IMR-90 (cell line): ENCODE measurements at regions not wholly inside any gene's neighbourhood (a gene's known extent, or its start where the extent isn't known, plus 50 kb on each side); places are given as distances from the start of the nearest gene placed in this dataset.

Source experiments
- BHLHE40 ChIP-seq: fragments of 150-350 bp; IDR thresholded peaks from 2 replicates; pipeline ENCODE4 v1.6.1; 2016; ENCODE audit warnings: mild to moderate bottlenecking, low read depth, low read length
- CEBPB ChIP-seq: IDR thresholded peaks from 2 replicates; pipeline ENCODE4 v1.6.1; 2012; ENCODE audit warnings: low read depth, low read length, improper control_type of control experiment
- ELK1 ChIP-seq: fragments of 150-350 bp; IDR thresholded peaks from 2 replicates; pipeline ENCODE4 v1.6.1; 2016; ENCODE audit warnings: low read depth, mild to moderate bottlenecking, low read length, moderate library complexity, borderline replicate concordance
- FOS ChIP-seq: fragments of 150-350 bp; IDR thresholded peaks from 2 replicates; pipeline ENCODE4 v1.6.1; 2016; ENCODE audit warnings: low read depth, low read length
- MAFK ChIP-seq: IDR thresholded peaks from 2 replicates; pipeline ENCODE4 v1.6.1; 2012; ENCODE audit warnings: low read depth, low read length, improper control_type of control experiment
- MAZ ChIP-seq: IDR thresholded peaks from 2 replicates; pipeline ENCODE4 v1.6.1; 2012; ENCODE audit warnings: low read depth, mild to moderate bottlenecking, low read length, improper control_type of control experiment, moderate library complexity, borderline replicate concordance
- MXI1 ChIP-seq: IDR thresholded peaks from 2 replicates; pipeline ENCODE4 v1.6.1; 2012; ENCODE audit warnings: low read depth, mild to moderate bottlenecking, low read length, moderate library complexity, borderline replicate concordance
- NFE2L2 ChIP-seq: fragments of 150-350 bp; IDR thresholded peaks from 2 replicates; pipeline ENCODE4 v1.6.1; 2016; ENCODE audit warnings: low read depth, mild to moderate bottlenecking, low read length
- POLR2A ChIP-seq: IDR thresholded peaks from 2 replicates; pipeline ENCODE4 v1.6.1; 2012; ENCODE audit warnings: mild to moderate bottlenecking, low read depth, low read length
- RCOR1 ChIP-seq: IDR thresholded peaks from 2 replicates; pipeline ENCODE4 v1.6.1; 2012; ENCODE audit warnings: mild to moderate bottlenecking, low read length, improper control_type of control experiment; ENCODE audit not compliant: insufficient replicate concordance
- SMC3 ChIP-seq: fragments of 150-350 bp; IDR thresholded peaks from 2 replicates; pipeline ENCODE4 v1.6.1; 2016; ENCODE audit warnings: low read depth, mild to moderate bottlenecking, antibody characterized with exemption, low read length, moderate library complexity
- TF ChIP-seq, protein P1 (sequence below): conservative IDR thresholded peaks from 2 replicates; pipeline ENCODE4 v1.5.1; 2012; ENCODE audit warnings: mild to moderate bottlenecking, low read depth, low read length, improper control_type of control experiment

DNA sequence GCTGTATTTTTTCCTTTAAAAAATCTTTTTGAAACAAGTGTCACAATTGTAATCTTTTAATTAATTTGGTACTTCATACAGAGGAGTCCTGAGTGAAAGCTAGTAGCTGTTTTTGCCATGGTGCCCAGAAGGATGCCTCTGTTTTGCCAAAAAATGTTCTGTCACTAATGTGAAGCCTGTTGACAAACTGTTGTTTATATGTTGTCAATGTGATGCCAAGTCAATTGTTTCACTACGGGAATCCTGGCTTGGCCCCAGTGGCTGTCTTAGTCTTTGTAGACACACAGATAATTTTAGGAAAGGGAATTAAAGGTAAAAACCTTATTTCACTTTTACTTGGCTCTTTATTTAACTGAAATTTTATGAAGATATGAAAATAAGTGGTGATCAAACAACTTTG is 706.4 kb upstream of the MMS22L start:
- TF ChIP-seq, protein P1, sequence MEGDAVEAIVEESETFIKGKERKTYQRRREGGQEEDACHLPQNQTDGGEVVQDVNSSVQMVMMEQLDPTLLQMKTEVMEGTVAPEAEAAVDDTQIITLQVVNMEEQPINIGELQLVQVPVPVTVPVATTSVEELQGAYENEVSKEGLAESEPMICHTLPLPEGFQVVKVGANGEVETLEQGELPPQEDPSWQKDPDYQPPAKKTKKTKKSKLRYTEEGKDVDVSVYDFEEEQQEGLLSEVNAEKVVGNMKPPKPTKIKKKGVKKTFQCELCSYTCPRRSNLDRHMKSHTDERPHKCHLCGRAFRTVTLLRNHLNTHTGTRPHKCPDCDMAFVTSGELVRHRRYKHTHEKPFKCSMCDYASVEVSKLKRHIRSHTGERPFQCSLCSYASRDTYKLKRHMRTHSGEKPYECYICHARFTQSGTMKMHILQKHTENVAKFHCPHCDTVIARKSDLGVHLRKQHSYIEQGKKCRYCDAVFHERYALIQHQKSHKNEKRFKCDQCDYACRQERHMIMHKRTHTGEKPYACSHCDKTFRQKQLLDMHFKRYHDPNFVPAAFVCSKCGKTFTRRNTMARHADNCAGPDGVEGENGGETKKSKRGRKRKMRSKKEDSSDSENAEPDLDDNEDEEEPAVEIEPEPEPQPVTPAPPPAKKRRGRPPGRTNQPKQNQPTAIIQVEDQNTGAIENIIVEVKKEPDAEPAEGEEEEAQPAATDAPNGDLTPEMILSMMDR, result no peak
- TF ChIP-seq RCOR1 (no peak), MAZ (no peak), SMC3 (no peak), POLR2A (no peak), MXI1 (no peak), BHLHE40 (no peak), NFE2L2 (no peak), CEBPB (no peak), FOS (no peak), MAFK (no peak), ELK1 (no peak)
